ENCODE measurements at regions not wholly inside any gene's neighbourhood (a gene's known extent, or its start where the extent isn't known, plus 50 kb on each side); places are given as distances from the start of the nearest gene placed in this dataset.
A peak's percentile ranks its signal among the peaks of the same experiment; 100 is the strongest.

DNA sequence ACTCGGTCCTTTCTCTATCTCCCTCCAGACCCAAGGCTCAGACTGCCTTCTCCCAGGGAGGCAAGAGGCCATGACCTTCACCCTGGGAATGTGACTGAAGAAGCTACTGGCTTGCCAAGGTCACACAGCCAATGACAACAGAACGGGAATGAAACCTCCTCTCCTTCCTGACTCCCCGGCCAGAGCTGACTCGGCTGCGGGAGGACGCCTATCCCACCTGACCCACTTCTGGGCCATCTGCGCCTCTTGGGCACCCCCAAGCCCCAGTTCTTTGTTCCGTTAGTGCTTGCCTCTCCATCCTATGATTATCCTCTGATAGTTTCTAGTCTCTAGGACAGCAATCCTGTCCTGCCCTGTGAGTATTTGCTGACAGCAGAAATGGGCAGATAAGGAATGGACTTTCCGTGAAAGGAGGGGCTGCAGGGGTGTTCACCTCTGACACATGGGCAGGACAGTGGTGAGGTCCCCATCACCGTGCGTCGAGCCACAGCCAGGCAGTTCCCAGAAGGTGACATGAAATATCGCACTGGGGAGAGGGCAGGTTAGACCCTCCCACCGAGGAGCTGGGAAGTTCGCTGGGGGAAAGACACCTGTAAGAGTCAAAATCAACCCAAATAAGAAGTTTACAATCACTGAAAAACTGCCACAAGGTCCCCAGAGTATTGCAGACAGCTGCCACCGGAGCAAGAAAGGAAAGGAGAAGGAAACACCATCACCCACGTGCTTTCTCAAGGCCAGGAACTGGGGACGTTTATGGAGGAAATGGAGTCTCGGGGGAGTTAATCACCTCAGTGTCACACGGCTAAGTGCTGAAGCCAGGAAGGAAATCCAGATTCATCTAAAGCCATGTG, 63.0 kb downstream of the INSIG1 start:
- H3K4me3 Mint-ChIP-seq (ENCODE audit: unreplicated experiment), result no peak overlapping the region
- H3K79me2 ChIP-seq (ENCODE audit: insufficient read depth, low read length), result no peaks in the 10 kb centered on the region
- no peak for FAIRE-seq
- no peak overlapping the region for H3K9ac ChIP-seq (ENCODE audit: low read length)
- no peak overlapping the region for H3K27ac ChIP-seq (ENCODE audit: low read depth, low read length)
- no peaks in the 10 kb centered on the region for H3K4me1 Mint-ChIP-seq (ENCODE audit: low read depth, unreplicated experiment)
- H3K27ac Mint-ChIP-seq (ENCODE audit: unreplicated experiment), result no peak overlapping the region
- no peaks in the 10 kb centered on the region for H3K36me3 ChIP-seq (ENCODE audit: insufficient read depth, low read length)
- peaks cover 90% of the 10 kb centered on the region for H3K27me3 Mint-ChIP-seq (ENCODE audit: low read depth, unreplicated experiment)
- no peak for DNase-seq (ENCODE audit: low read depth)
- no peaks in the 10 kb centered on the region for H3K9me3 ChIP-seq (ENCODE audit: insufficient read depth, low read depth, low read length)
- no peak for TF ChIP-seq EZH2 (IDR thresholded peaks at IDR 0.05; ENCODE audit: insufficient read depth, low read length)
- TF ChIP-seq, protein P1, sequence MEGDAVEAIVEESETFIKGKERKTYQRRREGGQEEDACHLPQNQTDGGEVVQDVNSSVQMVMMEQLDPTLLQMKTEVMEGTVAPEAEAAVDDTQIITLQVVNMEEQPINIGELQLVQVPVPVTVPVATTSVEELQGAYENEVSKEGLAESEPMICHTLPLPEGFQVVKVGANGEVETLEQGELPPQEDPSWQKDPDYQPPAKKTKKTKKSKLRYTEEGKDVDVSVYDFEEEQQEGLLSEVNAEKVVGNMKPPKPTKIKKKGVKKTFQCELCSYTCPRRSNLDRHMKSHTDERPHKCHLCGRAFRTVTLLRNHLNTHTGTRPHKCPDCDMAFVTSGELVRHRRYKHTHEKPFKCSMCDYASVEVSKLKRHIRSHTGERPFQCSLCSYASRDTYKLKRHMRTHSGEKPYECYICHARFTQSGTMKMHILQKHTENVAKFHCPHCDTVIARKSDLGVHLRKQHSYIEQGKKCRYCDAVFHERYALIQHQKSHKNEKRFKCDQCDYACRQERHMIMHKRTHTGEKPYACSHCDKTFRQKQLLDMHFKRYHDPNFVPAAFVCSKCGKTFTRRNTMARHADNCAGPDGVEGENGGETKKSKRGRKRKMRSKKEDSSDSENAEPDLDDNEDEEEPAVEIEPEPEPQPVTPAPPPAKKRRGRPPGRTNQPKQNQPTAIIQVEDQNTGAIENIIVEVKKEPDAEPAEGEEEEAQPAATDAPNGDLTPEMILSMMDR (IDR thresholded peaks at IDR 0.05; ENCODE audit: insufficient read depth, low read depth, low read length), result no peak
- H3K4me3 ChIP-seq (ENCODE audit: insufficient read depth, low read depth, low read length), result no peak overlapping the region
- H3K4me2 ChIP-seq (ENCODE audit: low read length), result no peak overlapping the region
- H3K36me3 Mint-ChIP-seq (ENCODE audit: low read depth, unreplicated experiment), result no peaks in the 10 kb centered on the region
- H2AFZ ChIP-seq (ENCODE audit: low read depth, low read length), result no peak overlapping the region
- H3K9me3 Mint-ChIP-seq (ENCODE audit: unreplicated experiment), result peaks cover 2% of the 10 kb centered on the region
- H4K20me1 ChIP-seq (ENCODE audit: insufficient read depth, low read length), result no peaks in the 10 kb centered on the region
- peaks cover 22% of the 10 kb centered on the region for H3K27me3 ChIP-seq (ENCODE audit: insufficient read depth, low read length)
- H3K4me1 ChIP-seq (ENCODE audit: insufficient read depth, low read length), result no peaks in the 10 kb centered on the region

DNA sequence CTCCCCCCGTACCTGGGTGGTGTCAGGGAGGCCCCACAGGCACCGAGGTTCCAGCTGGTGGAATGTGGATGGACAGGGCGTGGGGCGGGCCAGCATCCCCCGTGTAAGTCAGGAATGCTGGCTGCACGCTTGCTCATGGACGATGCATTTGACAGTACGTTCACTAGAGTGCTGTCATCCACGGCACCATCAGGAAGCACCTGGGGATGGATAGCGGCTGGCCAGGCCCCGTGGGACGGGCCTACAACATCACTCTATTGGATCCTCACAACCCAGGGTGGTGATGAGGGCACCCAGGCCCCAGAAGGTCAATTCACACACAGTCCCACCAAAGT, 63.6 kb downstream of the INSIG1 start:
- Histone ChIP-seq H2AFZ (ENCODE audit: low read depth, low read length) (no peak overlapping the region), H3K36me3 (ENCODE audit: insufficient read depth, low read length) (no peaks in the 10 kb centered on the region), H3K27me3 (ENCODE audit: insufficient read depth, low read length) (peaks cover 22% of the 10 kb centered on the region), H3K9me3 (ENCODE audit: insufficient read depth, low read depth, low read length) (no peaks in the 10 kb centered on the region), H4K20me1 (ENCODE audit: insufficient read depth, low read length) (no peaks in the 10 kb centered on the region), H3K4me3 (ENCODE audit: insufficient read depth, low read depth, low read length) (no peak overlapping the region), H3K79me2 (ENCODE audit: insufficient read depth, low read length) (no peaks in the 10 kb centered on the region), H3K4me2 (ENCODE audit: low read length) (no peak overlapping the region), H3K27ac (ENCODE audit: low read depth, low read length) (no peak overlapping the region), H3K9ac (ENCODE audit: low read length) (no peak overlapping the region), H3K4me1 (ENCODE audit: insufficient read depth, low read length) (no peaks in the 10 kb centered on the region)
- DNase-seq (ENCODE audit: low read depth) (no peak), FAIRE-seq (no peak)
- H3K4me3 Mint-ChIP-seq (ENCODE audit: unreplicated experiment), result no peak overlapping the region
- H3K27ac Mint-ChIP-seq (ENCODE audit: unreplicated experiment), result no peak overlapping the region
- TF ChIP-seq, protein P1 (IDR thresholded peaks at IDR 0.05; ENCODE audit: insufficient read depth, low read depth, low read length), result no peak
- TF ChIP-seq EZH2 (IDR thresholded peaks at IDR 0.05; ENCODE audit: insufficient read depth, low read length), result no peak
- no peaks in the 10 kb centered on the region for H3K36me3 Mint-ChIP-seq (ENCODE audit: low read depth, unreplicated experiment)
- H3K27me3 Mint-ChIP-seq (ENCODE audit: low read depth, unreplicated experiment), result peaks cover 86% of the 10 kb centered on the region
- H3K9me3 Mint-ChIP-seq (ENCODE audit: unreplicated experiment), result peaks cover 3% of the 10 kb centered on the region
- no peaks in the 10 kb centered on the region for H3K4me1 Mint-ChIP-seq (ENCODE audit: low read depth, unreplicated experiment)

DNA sequence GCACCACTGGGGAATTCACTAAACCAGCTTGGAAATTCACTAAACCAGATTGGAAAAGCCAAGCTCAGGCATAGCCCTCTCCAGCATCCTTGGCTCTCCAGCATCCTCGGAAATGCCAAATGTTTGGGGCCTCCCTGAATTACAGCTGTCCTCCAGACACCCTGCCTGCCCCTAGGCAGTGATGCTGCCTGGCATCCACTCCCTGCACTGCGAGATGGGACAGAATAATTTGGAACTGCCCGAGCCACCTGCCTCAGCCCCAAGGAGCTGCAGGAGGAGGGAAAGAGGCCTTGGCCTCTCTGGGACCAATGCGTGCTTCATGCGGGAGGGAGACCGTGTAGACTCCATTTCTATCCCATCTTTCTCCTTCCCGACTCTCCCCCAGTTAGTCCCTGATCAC, 64.3 kb downstream of the INSIG1 start:
- Histone ChIP-seq H3K27me3 (ENCODE audit: insufficient read depth, low read length) (peaks cover 19% of the 10 kb centered on the region), H3K36me3 (ENCODE audit: insufficient read depth, low read length) (no peaks in the 10 kb centered on the region), H3K27ac (ENCODE audit: low read depth, low read length) (no peak overlapping the region), H4K20me1 (ENCODE audit: insufficient read depth, low read length) (no peaks in the 10 kb centered on the region), H3K4me1 (ENCODE audit: insufficient read depth, low read length) (no peaks in the 10 kb centered on the region), H3K4me3 (ENCODE audit: insufficient read depth, low read depth, low read length) (no peak overlapping the region), H3K9me3 (ENCODE audit: insufficient read depth, low read depth, low read length) (no peaks in the 10 kb centered on the region), H3K79me2 (ENCODE audit: insufficient read depth, low read length) (no peaks in the 10 kb centered on the region), H2AFZ (ENCODE audit: low read depth, low read length) (no peak overlapping the region), H3K4me2 (ENCODE audit: low read length) (no peak overlapping the region), H3K9ac (ENCODE audit: low read length) (no peak overlapping the region)
- H3K9me3 Mint-ChIP-seq (ENCODE audit: unreplicated experiment), result peaks cover 3% of the 10 kb centered on the region
- H3K36me3 Mint-ChIP-seq (ENCODE audit: low read depth, unreplicated experiment), result no peaks in the 10 kb centered on the region
- no peak for TF ChIP-seq EZH2 (IDR thresholded peaks at IDR 0.05; ENCODE audit: insufficient read depth, low read length)
- TF ChIP-seq, protein P1 (IDR thresholded peaks at IDR 0.05; ENCODE audit: insufficient read depth, low read depth, low read length), result no peak
- no peak overlapping the region for H3K27ac Mint-ChIP-seq (ENCODE audit: unreplicated experiment)
- FAIRE-seq, result no peak
- peaks cover 80% of the 10 kb centered on the region for H3K27me3 Mint-ChIP-seq (ENCODE audit: low read depth, unreplicated experiment)
- no peak for DNase-seq (ENCODE audit: low read depth)
- H3K4me3 Mint-ChIP-seq (ENCODE audit: unreplicated experiment), result peak overlapping the region; percentile 45
- no peaks in the 10 kb centered on the region for H3K4me1 Mint-ChIP-seq (ENCODE audit: low read depth, unreplicated experiment)
